ENCODE measurements at regions not wholly inside any gene's neighbourhood (a gene's known extent, or its start where the extent isn't known, plus 50 kb on each side); places are given as distances from the start of the nearest gene placed in this dataset.

DNA sequence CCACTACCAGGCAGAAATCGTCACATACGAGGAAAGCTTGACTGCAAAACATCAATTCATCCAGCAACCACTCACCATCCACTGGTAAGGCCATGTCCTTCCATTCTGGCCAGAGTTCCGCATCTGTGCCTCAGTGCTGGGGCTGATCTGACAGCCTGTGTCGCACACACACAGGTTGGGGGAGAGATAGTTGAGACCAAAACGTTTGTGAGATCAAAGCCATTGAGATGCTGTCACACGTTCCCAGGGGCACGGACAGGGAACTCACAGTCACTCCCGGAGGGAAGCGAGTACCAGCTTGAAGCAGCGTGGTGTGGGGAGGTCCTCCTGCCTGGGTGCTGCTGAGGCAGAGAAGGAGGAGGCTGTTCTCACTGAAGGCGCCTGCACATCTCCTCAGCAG lies 458.5 kb upstream of the SALL3 start:
- DNase-seq, result no peak
- H3K36me3 ChIP-seq, result no peaks in the 10 kb centered on the region
- H3K4me1 ChIP-seq, result no peaks in the 10 kb centered on the region
- no peak overlapping the region for H3K27ac ChIP-seq
- TF ChIP-seq, protein P1, sequence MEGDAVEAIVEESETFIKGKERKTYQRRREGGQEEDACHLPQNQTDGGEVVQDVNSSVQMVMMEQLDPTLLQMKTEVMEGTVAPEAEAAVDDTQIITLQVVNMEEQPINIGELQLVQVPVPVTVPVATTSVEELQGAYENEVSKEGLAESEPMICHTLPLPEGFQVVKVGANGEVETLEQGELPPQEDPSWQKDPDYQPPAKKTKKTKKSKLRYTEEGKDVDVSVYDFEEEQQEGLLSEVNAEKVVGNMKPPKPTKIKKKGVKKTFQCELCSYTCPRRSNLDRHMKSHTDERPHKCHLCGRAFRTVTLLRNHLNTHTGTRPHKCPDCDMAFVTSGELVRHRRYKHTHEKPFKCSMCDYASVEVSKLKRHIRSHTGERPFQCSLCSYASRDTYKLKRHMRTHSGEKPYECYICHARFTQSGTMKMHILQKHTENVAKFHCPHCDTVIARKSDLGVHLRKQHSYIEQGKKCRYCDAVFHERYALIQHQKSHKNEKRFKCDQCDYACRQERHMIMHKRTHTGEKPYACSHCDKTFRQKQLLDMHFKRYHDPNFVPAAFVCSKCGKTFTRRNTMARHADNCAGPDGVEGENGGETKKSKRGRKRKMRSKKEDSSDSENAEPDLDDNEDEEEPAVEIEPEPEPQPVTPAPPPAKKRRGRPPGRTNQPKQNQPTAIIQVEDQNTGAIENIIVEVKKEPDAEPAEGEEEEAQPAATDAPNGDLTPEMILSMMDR (IDR thresholded peaks at IDR 0.05), result no peak
- TF ChIP-seq POLR2A (IDR thresholded peaks at IDR 0.05), result no peak
- H3K4me3 ChIP-seq, result no peak overlapping the region
- H3K9me3 ChIP-seq, result peaks cover 0 to 3% (median 0%) of the 10 kb centered on the region in 4 donors
- no peaks in the 10 kb centered on the region for H3K27me3 ChIP-seq

DNA sequence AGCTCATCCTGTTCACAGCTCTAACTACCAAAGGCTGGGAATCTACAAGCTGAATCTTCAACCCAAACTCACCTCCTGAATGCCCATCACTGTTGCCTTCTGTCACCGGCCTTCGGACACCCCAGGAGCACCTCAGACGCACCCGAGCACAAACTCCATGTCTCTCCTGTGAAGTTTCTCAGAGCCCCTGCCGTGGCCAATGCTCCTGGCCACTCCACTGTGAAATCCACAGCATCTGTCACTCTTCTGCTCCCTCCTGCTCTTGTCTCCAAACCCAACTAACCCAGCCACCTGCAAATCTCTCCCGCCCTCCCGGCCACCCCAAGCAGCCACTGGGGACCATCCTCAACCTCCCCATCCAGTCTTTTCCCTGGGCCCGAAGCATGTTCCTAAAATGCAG lies 457.9 kb upstream of the SALL3 start:
- Histone ChIP-seq H3K4me1 (no peaks in the 10 kb centered on the region), H3K36me3 (no peaks in the 10 kb centered on the region), H3K4me3 (no peak overlapping the region), H3K9me3 (peaks cover 0 to 3% (median 0%) of the 10 kb centered on the region in 4 donors), H3K27me3 (no peaks in the 10 kb centered on the region), H3K27ac (no peak overlapping the region)
- no peak for DNase-seq
- TF ChIP-seq POLR2A (IDR thresholded peaks at IDR 0.05), result no peak
- TF ChIP-seq, protein P1 (IDR thresholded peaks at IDR 0.05), result no peak

DNA sequence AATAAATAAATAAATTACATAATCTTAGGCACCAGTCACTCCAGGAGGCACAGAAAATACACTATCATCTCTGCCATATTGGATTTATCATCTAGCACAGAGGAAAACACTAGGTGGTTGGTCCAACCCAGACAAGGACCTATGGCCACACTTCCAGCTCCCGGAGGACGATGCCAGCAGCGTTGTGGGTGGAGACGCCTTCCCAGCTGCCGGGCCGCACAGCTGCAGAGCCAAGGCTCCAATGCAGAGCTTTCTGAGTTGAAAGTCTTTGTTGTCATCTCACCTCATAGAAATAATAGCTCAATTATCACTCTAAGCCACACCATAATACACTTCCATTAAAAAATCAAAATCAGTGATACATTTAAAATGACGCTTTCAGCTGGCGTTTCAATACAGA lies 457.1 kb upstream of the SALL3 start:
- H3K9me3 ChIP-seq, result peaks cover 0 to 3% (median 0%) of the 10 kb centered on the region in 4 donors
- no peak for TF ChIP-seq POLR2A (IDR thresholded peaks at IDR 0.05)
- TF ChIP-seq, protein P1 (IDR thresholded peaks at IDR 0.05), result no peak
- no peaks in the 10 kb centered on the region for H3K4me1 ChIP-seq
- H3K27me3 ChIP-seq, result no peaks in the 10 kb centered on the region
- H3K4me3 ChIP-seq, result no peak overlapping the region
- no peaks in the 10 kb centered on the region for H3K36me3 ChIP-seq
- DNase-seq, result no peak
- no peak overlapping the region for H3K27ac ChIP-seq

DNA sequence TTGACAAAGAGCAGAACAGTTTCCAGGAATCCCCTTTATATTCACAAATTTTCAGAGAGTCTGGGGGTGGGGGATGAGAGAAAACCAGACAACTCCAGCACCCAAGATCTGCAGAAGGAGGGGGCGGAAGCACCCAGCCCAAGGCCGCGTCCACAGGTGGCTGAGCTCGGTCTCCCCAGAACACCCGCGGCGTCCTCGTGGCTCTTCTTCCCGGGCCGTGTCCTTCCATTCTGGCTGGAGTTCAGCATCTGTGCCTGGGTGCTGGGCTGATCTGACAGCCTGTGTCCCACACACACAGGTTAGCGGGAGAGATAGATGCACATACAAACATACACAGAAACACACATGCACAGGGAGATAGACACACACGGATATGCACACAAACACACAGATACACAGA lies 455.8 kb upstream of the SALL3 start:
- Histone ChIP-seq H3K27me3 (no peaks in the 10 kb centered on the region), H3K4me3 (no peak overlapping the region), H3K27ac (no peak overlapping the region), H3K36me3 (no peaks in the 10 kb centered on the region), H3K9me3 (peaks cover 0 to 3% (median 0%) of the 10 kb centered on the region in 4 donors), H3K4me1 (no peaks in the 10 kb centered on the region)
- no peak for DNase-seq
- TF ChIP-seq, protein P1 (IDR thresholded peaks at IDR 0.05), result no peak
- no peak for TF ChIP-seq POLR2A (IDR thresholded peaks at IDR 0.05)

DNA sequence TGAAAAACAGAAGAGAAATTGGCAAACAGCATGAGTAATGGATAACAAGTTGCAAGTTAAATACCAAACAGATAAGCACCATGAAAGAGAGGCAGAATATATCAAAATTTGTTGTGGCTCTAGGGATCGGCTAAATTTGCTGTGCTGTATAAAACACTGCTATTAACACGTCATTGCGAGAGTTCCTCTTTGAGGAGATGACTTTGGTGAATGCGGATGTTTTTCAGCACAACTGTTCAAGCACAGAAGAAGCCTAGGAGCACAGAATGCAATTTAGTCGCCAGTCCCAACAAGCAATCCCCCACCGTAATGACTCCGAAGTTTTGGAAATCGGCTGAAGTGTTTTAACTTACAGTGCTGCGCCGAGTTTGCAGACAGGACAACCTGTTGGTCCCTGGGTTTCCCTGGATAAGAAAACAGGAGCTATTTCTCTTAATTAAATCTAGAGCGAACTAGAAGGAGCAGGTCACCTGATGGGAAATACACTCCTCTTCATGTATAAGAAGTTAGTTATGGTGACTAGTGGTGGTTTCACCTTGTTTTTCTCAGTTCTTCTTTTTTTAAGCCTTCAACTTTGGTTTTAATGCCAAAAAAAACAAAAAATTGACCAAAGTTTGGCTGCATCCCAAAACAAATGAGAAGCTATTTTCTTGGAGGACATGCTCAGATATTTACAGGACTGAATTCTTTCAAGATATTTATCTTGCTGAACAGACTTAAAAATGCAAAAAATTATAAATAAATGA lies 454.1 kb upstream of the SALL3 start:
- TF ChIP-seq, protein P1 (IDR thresholded peaks at IDR 0.05), result no peak
- no peak for TF ChIP-seq POLR2A (IDR thresholded peaks at IDR 0.05)
- DNase-seq, result no peak
- no peaks in the 10 kb centered on the region for H3K9me3 ChIP-seq
- H3K27ac ChIP-seq, result no peak overlapping the region
- H3K36me3 ChIP-seq, result no peaks in the 10 kb centered on the region
- H3K4me3 ChIP-seq, result no peak overlapping the region
- H3K4me1 ChIP-seq, result no peaks in the 10 kb centered on the region
- H3K27me3 ChIP-seq, result no peaks in the 10 kb centered on the region
